ENCODE measurements at regions not wholly inside any gene's neighbourhood (a gene's known extent, or its start where the extent isn't known, plus 50 kb on each side); places are given as distances from the start of the nearest gene placed in this dataset.

- no peak for DNase-seq
Observed at GRCh38 chr3:191750618-191751017, 289.7 kb downstream of the PYDC2 start.

GRCh38 chr3:191753196-191753595, 292.2 kb downstream of the PYDC2 start:
- DNase-seq = no peak

GRCh38 chr3:191761906-191762305, 300.9 kb downstream of the PYDC2 start:
- no peak for DNase-seq

- DNase-seq = no peak
Observed at GRCh38 chr3:191762323-191762960, 301.5 kb downstream of the PYDC2 start.

GRCh38 chr3:191768421-191768820, 307.5 kb downstream of the PYDC2 start:
- DNase-seq = no peak

GRCh38 chr3:191770541-191770940, 309.6 kb downstream of the PYDC2 start:
- no peak for DNase-seq

GRCh38 chr3:191774485-191774884, 313.5 kb downstream of the PYDC2 start:
- no peak for DNase-seq

- DNase-seq = no peak
Observed at GRCh38 chr3:191775451-191776233, 314.7 kb downstream of the PYDC2 start.

- DNase-seq = no peak
Observed at GRCh38 chr3:191781044-191781443, 320.1 kb downstream of the PYDC2 start.

GRCh38 chr3:191783024-191783423, 322.1 kb downstream of the PYDC2 start:
- no peak for DNase-seq

- DNase-seq = no peak
Observed at GRCh38 chr3:191790934-191791333, 330.0 kb downstream of the PYDC2 start.

GRCh38 chr3:191792580-191792979, 331.6 kb downstream of the PYDC2 start:
- DNase-seq = no peak

- DNase-seq = no peak
Observed at GRCh38 chr3:191795196-191795595, 334.2 kb downstream of the PYDC2 start.

GRCh38 chr3:191797271-191797670, 336.3 kb downstream of the PYDC2 start:
- no peak for DNase-seq

- no peak for DNase-seq
Observed at GRCh38 chr3:191802671-191803070, 341.7 kb downstream of the PYDC2 start.

- DNase-seq = no peak
Observed at GRCh38 chr3:191804935-191805334, 344.0 kb downstream of the PYDC2 start.

- no peak for DNase-seq
Observed at GRCh38 chr3:191808073-191808472, 347.1 kb downstream of the PYDC2 start.

- no peak for DNase-seq
Observed at GRCh38 chr3:191809326-191809949, 348.5 kb downstream of the PYDC2 start.

- DNase-seq = no peak
Observed at GRCh38 chr3:191813245-191813644, 352.3 kb downstream of the PYDC2 start.

- DNase-seq = no peak
Observed at GRCh38 chr3:191848818-191849217, 387.9 kb downstream of the PYDC2 start.

- DNase-seq = no peak
Observed at GRCh38 chr3:191859531-191859930, 398.6 kb downstream of the PYDC2 start.

- no peak for DNase-seq
Observed at GRCh38 chr3:191869738-191870415, 408.9 kb downstream of the PYDC2 start.

GRCh38 chr3:191873736-191874135, 412.8 kb downstream of the PYDC2 start:
- DNase-seq = no peak

GRCh38 chr3:191882289-191882688, 421.3 kb downstream of the PYDC2 start:
- DNase-seq = no peak

All from NCI-H1694 (cell line).